Stimulated activated CD8-positive, alpha-beta memory T cell treated with anti-CD3 and anti-CD28 coated beads, Interleukin-4, amount 100 ng/mL, for 48 hours (primary cell): ENCODE measurements at regions not wholly inside any gene's neighbourhood (a gene's known extent, or its start where the extent isn't known, plus 50 kb on each side); places are given as distances from the start of the nearest gene placed in this dataset.

ENCODE experiments used
- DNase-seq: peaks from one replicate; pipeline ENCODE4 v3.0.0-alpha.2; 2020

GRCh38 chr10:105706281-105707026, 1065.4 kb downstream of the SORCS3 start:
- DNase-seq = no peak

- no peak for DNase-seq
Measured at GRCh38 chr10:105702211-105702610, 1061.1 kb downstream of the SORCS3 start.

GRCh38 chr10:105700218-105700617, 1059.1 kb downstream of the SORCS3 start:
- DNase-seq = no peak

- DNase-seq = no peak
Measured at GRCh38 chr10:105699504-105699903, 1058.4 kb downstream of the SORCS3 start.

- no peak for DNase-seq
Measured at GRCh38 chr10:105698592-105698991, 1057.5 kb downstream of the SORCS3 start.

GRCh38 chr10:105697290-105697780, 1056.2 kb downstream of the SORCS3 start:
- DNase-seq = no peak

GRCh38 chr10:105691811-105692210, 1050.7 kb downstream of the SORCS3 start:
- no peak for DNase-seq

GRCh38 chr10:105682911-105683310, 1041.8 kb downstream of the SORCS3 start:
- DNase-seq = no peak

GRCh38 chr10:105681051-105681450, 1040.0 kb downstream of the SORCS3 start:
- DNase-seq = no peak

GRCh38 chr10:105679781-105680180, 1038.7 kb downstream of the SORCS3 start:
- DNase-seq = no peak

- no peak for DNase-seq
Measured at GRCh38 chr10:105675333-105675732, 1034.2 kb downstream of the SORCS3 start.

- no peak for DNase-seq
Measured at GRCh38 chr10:105674448-105674847, 1033.4 kb downstream of the SORCS3 start.

- DNase-seq = no peak
Measured at GRCh38 chr10:105658696-105659095, 1017.6 kb downstream of the SORCS3 start.

- DNase-seq = no peak
Measured at GRCh38 chr10:105656856-105657255, 1015.8 kb downstream of the SORCS3 start.

GRCh38 chr10:105650306-105650705, 1009.2 kb downstream of the SORCS3 start:
- DNase-seq = no peak

- DNase-seq = no peak
Measured at GRCh38 chr10:105647354-105647753, 1006.3 kb downstream of the SORCS3 start.

GRCh38 chr10:105644978-105645377, 1003.9 kb downstream of the SORCS3 start:
- no peak for DNase-seq

GRCh38 chr10:105644559-105644958, 1003.5 kb downstream of the SORCS3 start:
- DNase-seq = no peak

- DNase-seq = no peak
Measured at GRCh38 chr10:105644091-105644490, 1003.0 kb downstream of the SORCS3 start.

GRCh38 chr10:105643660-105644059, 1002.6 kb downstream of the SORCS3 start:
- no peak for DNase-seq

- DNase-seq = no peak
Measured at GRCh38 chr10:105634281-105634680, 993.2 kb downstream of the SORCS3 start.

GRCh38 chr10:105615715-105616365, 974.8 kb downstream of the SORCS3 start:
- DNase-seq = no peak

GRCh38 chr10:105611244-105611798, 970.2 kb downstream of the SORCS3 start:
- no peak for DNase-seq

GRCh38 chr10:105609451-105609850, 968.4 kb downstream of the SORCS3 start:
- DNase-seq = no peak
